GM23338 (cell line): ENCODE measurements at regions not wholly inside any gene's neighbourhood (a gene's known extent, or its start where the extent isn't known, plus 50 kb on each side); places are given as distances from the start of the nearest gene placed in this dataset.
"Not testable (repeated sequence)": the region's sequence is repeated elsewhere in the genome, so short reads cannot be mapped to it uniquely, and the experiment has no call there.

Source experiments
- ATAC-seq: fragments of 200-7000 bp; cut with Tn5 transposase; 3 replicates; pipeline ENCODE4 v1.9.1; 2020
- DNase-seq: peaks from one replicate; pipeline ENCODE4 v3.0.0-alpha.2; 2015; ENCODE audit warnings: low spot score
- H2AFZ ChIP-seq: fragments of 200-600 bp; sonication (generic); 2 replicates; pipeline ENCODE4 v1.8.0; 2016; ENCODE audit warnings: antibody characterized with exemption, mild to moderate bottlenecking, moderate library complexity
- H3F3A ChIP-seq: fragments of 200-600 bp; sonication (generic); replicated peaks from 2 replicates; pipeline ENCODE4 v1.8.0; 2017; ENCODE audit warnings: antibody characterized with exemption, mixed run types, low read depth
- H3K27ac ChIP-seq: fragments of 200-600 bp; sonication (generic); 2 replicates; pipeline ENCODE4 v1.6.1; 2016; ENCODE audit warnings: low read depth
- H3K27me3 ChIP-seq: fragments of 200-600 bp; sonication (generic); 2 replicates; pipeline ENCODE4 v1.8.0; 2016; ENCODE audit warnings: mild to moderate bottlenecking, mixed run types, moderate library complexity; ENCODE audit not compliant: insufficient read depth
- H3K36me3 ChIP-seq: fragments of 200-600 bp; sonication (generic); 2 replicates; pipeline ENCODE4 v1.8.0; 2016; ENCODE audit warnings: mild to moderate bottlenecking; ENCODE audit not compliant: insufficient read depth
- H3K4me1 ChIP-seq: fragments of 200-600 bp; sonication (generic); 2 replicates; pipeline ENCODE4 v1.8.0; 2016; ENCODE audit warnings: mild to moderate bottlenecking, moderate library complexity; ENCODE audit not compliant: insufficient read depth
- H3K4me2 ChIP-seq: fragments of 200-600 bp; sonication (generic); 2 replicates; pipeline ENCODE4 v1.7.1; 2017; ENCODE audit warnings: mixed run types
- H3K4me3 ChIP-seq: fragments of 200-600 bp; sonication (generic); 2 replicates; pipeline ENCODE4 v1.6.1; 2016; ENCODE audit warnings: mixed run types
- H3K79me2 ChIP-seq: fragments of 200-600 bp; sonication (generic); replicated peaks from 2 replicates; pipeline ENCODE4 v1.8.0; 2017; ENCODE audit warnings: mild to moderate bottlenecking; ENCODE audit not compliant: insufficient read depth
- H3K9me2 ChIP-seq: fragments of 200-600 bp; sonication (generic); 2 replicates; pipeline ENCODE4 v1.8.0; 2017; ENCODE audit not compliant: insufficient read depth
- H4K20me1 ChIP-seq: fragments of 200-600 bp; sonication (generic); replicated peaks from 2 replicates; pipeline ENCODE4 v1.8.0; 2017; ENCODE audit warnings: mild to moderate bottlenecking; ENCODE audit not compliant: insufficient read depth
- H3K27ac Mint-ChIP-seq: 2 replicates; pipeline ENCODE4 v1.8.0; 2020; ENCODE audit warnings: inconsistent platforms, mild to moderate bottlenecking, moderate library complexity, mixed read lengths
- H3K27me3 Mint-ChIP-seq: 3 replicates; pipeline ENCODE4 v1.8.0; 2022; ENCODE audit warnings: low read depth, mild to moderate bottlenecking, moderate library complexity, mixed read lengths, inconsistent platforms; ENCODE audit not compliant: insufficient read depth, poor library complexity
- H3K36me3 Mint-ChIP-seq: 3 replicates; pipeline ENCODE4 v1.8.0; 2021; ENCODE audit warnings: low read depth, mild to moderate bottlenecking, inconsistent platforms, moderate library complexity, mixed read lengths
- H3K4me1 Mint-ChIP-seq: 3 replicates; pipeline ENCODE4 v1.8.0; 2020; ENCODE audit warnings: mild to moderate bottlenecking, inconsistent platforms, mixed read lengths
- H3K4me3 Mint-ChIP-seq: 3 replicates; pipeline ENCODE4 v1.8.0; 2021; ENCODE audit warnings: moderate library complexity, mild to moderate bottlenecking, inconsistent platforms, mixed read lengths
- H3K9me3 Mint-ChIP-seq: 3 replicates; pipeline ENCODE4 v1.8.0; 2020; ENCODE audit warnings: moderate library complexity, mild to moderate bottlenecking, inconsistent platforms, mixed read lengths
- CREB1 ChIP-seq: fragments of 250-450 bp; sonication (Bioruptor Pico); IDR thresholded peaks from 2 replicates; pipeline ENCODE4 v1.5.0; 2020; ENCODE audit warnings: low read depth, mild to moderate bottlenecking, moderate library complexity
- CTCF ChIP-seq, 2 experiments: fragments of 200-600 bp in 1 of 2; sonication (generic) in 1 of 2; conservative IDR thresholded peaks; 2 replicates each; pipeline versions ENCODE4 v1.5.1 to v1.6.1; 2016 to 2017; ENCODE audit warnings: antibody characterized with exemption in 2 of 2, low read depth in 2 of 2, mild to moderate bottlenecking in 2 of 2, moderate library complexity in 1 of 2
- ETS1 ChIP-seq: IDR thresholded peaks from 2 replicates; pipeline ENCODE4 v1.6.1; 2016; ENCODE audit warnings: antibody characterized with exemption
- EZH2phosphoT487 ChIP-seq: fragments of 200-600 bp; sonication (generic); IDR thresholded peaks from one replicate; pipeline ENCODE4 v1.8.1; 2018; ENCODE audit warnings: antibody characterized with exemption; ENCODE audit not compliant: unreplicated experiment
- JUNB ChIP-seq: IDR thresholded peaks from one replicate; pipeline ENCODE4 v1.6.1; 2016; ENCODE audit warnings: antibody characterized with exemption; ENCODE audit not compliant: unreplicated experiment
- NANOG ChIP-seq: IDR thresholded peaks from 2 replicates; pipeline ENCODE4 v1.6.1; 2016; ENCODE audit warnings: antibody characterized with exemption, borderline replicate concordance
- POLR2AphosphoS5 ChIP-seq: IDR thresholded peaks from 2 replicates; pipeline ENCODE4 v1.6.1; 2016; ENCODE audit warnings: antibody characterized with exemption, low read depth
- REST ChIP-seq: IDR thresholded peaks from one replicate; pipeline ENCODE4 v1.6.1; 2018; ENCODE audit warnings: antibody characterized with exemption; ENCODE audit not compliant: unreplicated experiment
- ZNF114 ChIP-seq: fragments of 250-450 bp; sonication (Bioruptor Pico); IDR thresholded peaks from 2 replicates; pipeline ENCODE4 v1.5.0; 2020; ENCODE audit warnings: mild to moderate bottlenecking, moderate library complexity
- ZNF331 ChIP-seq: fragments of 250-450 bp; sonication (Bioruptor Pico); IDR thresholded peaks from 2 replicates; pipeline ENCODE4 v1.5.0; 2020; ENCODE audit warnings: low read depth, mild to moderate bottlenecking, moderate library complexity

GRCh38 chr20:22851679-22852346 is 183.3 kb upstream of the SSTR4 start:
- not testable (repeated sequence) for H3K36me3 Mint-ChIP-seq, H3K27ac Mint-ChIP-seq, H3K79me2 ChIP-seq, H3K4me3 Mint-ChIP-seq, H3K4me1 Mint-ChIP-seq, H3K4me3 ChIP-seq, H3K9me3 Mint-ChIP-seq, H3F3A ChIP-seq, H3K4me1 ChIP-seq, H4K20me1 ChIP-seq, H3K4me2 ChIP-seq, H3K27ac ChIP-seq, H3K9me2 ChIP-seq, H3K36me3 ChIP-seq, H3K27me3 Mint-ChIP-seq, H3K27me3 ChIP-seq
- peak; percentile 78 to 82 for TF ChIP-seq CTCF (conservative IDR thresholded peaks at IDR 0.05; ENCODE audit: low read depth in 2 of 2)
- DNase-seq (peak; percentile 78), ATAC-seq (peak; percentile 97)
- H2AFZ ChIP-seq = 0 out of 2 replicates have a peak overlapping the region, but pooled peaks have one; percentile 1

- H3K4me2 ChIP-seq = no peak overlapping the region
- DNase-seq = no peak
- Mint-ChIP-seq H3K27me3 (peaks cover 3% of the 10 kb centered on the region), H3K4me3 (no peak overlapping the region), H3K27ac (no peak overlapping the region), H3K9me3 (no peaks in the 10 kb centered on the region), H3K36me3 (no peaks in the 10 kb centered on the region), H3K4me1 (no peaks in the 10 kb centered on the region)
- H3K79me2 ChIP-seq = no peaks in the 10 kb centered on the region
- no peak overlapping the region for H2AFZ ChIP-seq
- H4K20me1 ChIP-seq = no peaks in the 10 kb centered on the region
- no peaks in the 10 kb centered on the region for H3K4me1 ChIP-seq
- no peak overlapping the region for H3K4me3 ChIP-seq
- ATAC-seq = no peak
- TF ChIP-seq ZNF114 (CRISPR knock-in tag) = no peak
- TF ChIP-seq EZH2phosphoT487 = no peak
- TF ChIP-seq ETS1 = no peak
- TF ChIP-seq JUNB = no peak
- no peaks in the 10 kb centered on the region for H3K36me3 ChIP-seq
- H3K27me3 ChIP-seq = no peaks in the 10 kb centered on the region
- no peak overlapping the region for H3K27ac ChIP-seq
- H3K9me2 ChIP-seq = no peaks in the 10 kb centered on the region
- no peaks in the 10 kb centered on the region for H3F3A ChIP-seq
Measured at GRCh38 chr20:22861231-22861980, 173.7 kb upstream of the SSTR4 start.

GRCh38 chr20:22861990-22862389 is 173.1 kb upstream of the SSTR4 start:
- H3K4me1 Mint-ChIP-seq = no peaks in the 10 kb centered on the region; the same call in 1 of the 3 replicates
- peaks cover 3% of the 10 kb centered on the region for H3K27me3 Mint-ChIP-seq
- no peak overlapping the region for H3K4me2 ChIP-seq
- no peak overlapping the region for H3K4me3 ChIP-seq
- no peaks in the 10 kb centered on the region for H3K4me1 ChIP-seq
- DNase-seq (no peak), ATAC-seq (no peak)
- no peaks in the 10 kb centered on the region for H3K79me2 ChIP-seq
- no peak overlapping the region for H3K27ac Mint-ChIP-seq
- H3K27ac ChIP-seq = no peak overlapping the region
- no peaks in the 10 kb centered on the region for H3K36me3 Mint-ChIP-seq
- no peaks in the 10 kb centered on the region for H3K9me3 Mint-ChIP-seq
- H3K36me3 ChIP-seq = no peaks in the 10 kb centered on the region
- no peak overlapping the region for H2AFZ ChIP-seq
- no peaks in the 10 kb centered on the region for H3K9me2 ChIP-seq
- no peak overlapping the region for H3K4me3 Mint-ChIP-seq
- no peaks in the 10 kb centered on the region for H3F3A ChIP-seq
- H4K20me1 ChIP-seq = no peaks in the 10 kb centered on the region
- H3K27me3 ChIP-seq = no peaks in the 10 kb centered on the region
- TF ChIP-seq ZNF331 (CRISPR knock-in tag) (no peak), CTCF (conservative IDR thresholded peaks at IDR 0.05; ENCODE audit: low read depth in 2 of 2) (no peak), POLR2AphosphoS5 (no peak), NANOG (no peak), CREB1 (CRISPR knock-in tag) (no peak), REST (no peak)
